HepG2 (cell line): ENCODE measurements at regions not wholly inside any gene's neighbourhood (a gene's known extent, or its start where the extent isn't known, plus 50 kb on each side); places are given as distances from the start of the nearest gene placed in this dataset.
A peak's percentile ranks its signal among the peaks of the same experiment; 100 is the strongest.

Source experiments
- ATAC-seq: fragments of 200-7000 bp; cut with Tn5 transposase; 3 replicates; pipeline ENCODE4 v1.9.1; 2020; ENCODE audit warnings: mild to moderate bottlenecking, moderate library complexity
- BruUV-seq: library from RNA; stranded (reverse); fragments of 400-500 nt; replicated peaks from 2 replicates; lab custom pipeline; 2021; lab: Mats Ljungman, UMichigan
- CTCF ChIA-PET: fragments of 300-600 bp; formaldehyde crosslinking; extraction: SDS; loops from one replicate; lab custom pipeline; 2021; ENCODE audit warnings: low total read pairs, inconsistent platforms, low intra/inter-chr PET ratio; lab: Yijun Ruan, JAX
- POLR2A ChIA-PET: fragments of 350-600 bp; sonication (Branson Sonifier 250); formaldehyde crosslinking; loops from one replicate; lab custom pipeline; 2020; ENCODE audit warnings: antibody characterized with exemption, inconsistent platforms; lab: Yijun Ruan, JAX
- DNase-seq: peaks from one replicate; pipeline ENCODE4 v3.0.0-alpha.2; 2015; ENCODE audit warnings: low spot score
- FAIRE-seq: peaks from 3 replicates; lab custom pipeline; 2011; peaks lifted over from hg19 to GRCh38; lab: Jason Lieb, UNC
- H2AFZ ChIP-seq: one replicate; pipeline ENCODE4 v1.6.1; 2011; ENCODE audit warnings: low read length, inconsistent platforms
- H3K27ac ChIP-seq: fragments of 300-600 bp; 3 replicates; pipeline ENCODE4 v1.8.0; 2011; ENCODE audit warnings: mixed run types, mild to moderate bottlenecking, mixed read lengths, low read length, inconsistent platforms; ENCODE audit not compliant: insufficient read depth; ENCODE audit errors: extremely low read length
- H3K27me3 ChIP-seq, 2 experiments: fragments of 200-600 bp in 1 of 2; 2 replicates in 1 of 2; 3 replicates in 1 of 2; pipeline versions ENCODE4 v1.6.0 to v1.8.0; 2011; ENCODE audit warnings: low read length in 2 of 2, mild to moderate bottlenecking in 2 of 2, moderate library complexity in 2 of 2, inconsistent platforms in 1 of 2; ENCODE audit not compliant: insufficient read depth in 2 of 2, control insufficient read depth in 1 of 2
- H3K36me3 ChIP-seq, 2 experiments: fragments of 200-600 bp in 1 of 2; replicated peaks in 1 of 2; 2 replicates in 1 of 2; 3 replicates in 1 of 2; pipeline versions ENCODE4 v1.5.1 to v1.8.0; 2011; ENCODE audit warnings: low read length in 2 of 2, inconsistent platforms in 1 of 2; ENCODE audit not compliant: insufficient read depth in 2 of 2, control insufficient read depth in 1 of 2
- H3K4me1 ChIP-seq: 2 replicates; pipeline ENCODE4 v1.5.1; 2012; ENCODE audit warnings: low read length, inconsistent platforms; ENCODE audit not compliant: insufficient read depth
- H3K4me2 ChIP-seq: 2 replicates; pipeline ENCODE4 v1.6.0; 2011; ENCODE audit warnings: low read depth, low read length, inconsistent platforms
- H3K4me3 ChIP-seq, 3 experiments: fragments of 200-600 bp in 1 of 3; sonication (generic), shearing (Covaris generic) in 1 of 3; replicated peaks in 1 of 3; 2 replicates each; pipeline ENCODE4 v1.5.1; 2011 to 2016; ENCODE audit warnings: low read length in 3 of 3, inconsistent platforms in 2 of 3, low read depth in 2 of 3, mild to moderate bottlenecking in 2 of 3, control low read depth in 1 of 3, mixed read lengths in 1 of 3; ENCODE audit not compliant: insufficient read depth in 1 of 3
- H3K79me2 ChIP-seq: one replicate; pipeline ENCODE4 v1.6.1; 2011; ENCODE audit warnings: low read length, inconsistent platforms; ENCODE audit not compliant: insufficient read depth
- H3K9ac ChIP-seq: 2 replicates; pipeline ENCODE4 v1.6.0; 2011; ENCODE audit warnings: mild to moderate bottlenecking, low read depth, low read length, inconsistent platforms; ENCODE audit not compliant: insufficient read depth
- H3K9me3 ChIP-seq: 2 replicates; pipeline ENCODE4 v1.5.1; 2012; ENCODE audit warnings: mild to moderate bottlenecking, low read length
- H4K20me1 ChIP-seq: 2 replicates; pipeline ENCODE4 v1.6.0; 2011; ENCODE audit warnings: inconsistent platforms, mild to moderate bottlenecking, low read length, moderate library complexity; ENCODE audit not compliant: insufficient read depth
- AGO2 ChIP-seq: fragments of 200-400 bp; formaldehyde crosslinking; optimal IDR thresholded peaks from 2 replicates; pipeline ENCODE3; 2017; ENCODE audit warnings: mild to moderate bottlenecking, low read depth, low read length, moderate library complexity
- CREB1 ChIP-seq, 2 experiments: fragments of 450-650 bp in 1 of 2; IDR thresholded peaks; 2 replicates each; pipeline ENCODE4 v1.6.1; 2016 to 2017; ENCODE audit warnings: control low read depth in 1 of 2, mild to moderate bottlenecking in 1 of 2, missing compliant biosample characterization in 1 of 2, missing genetic modification characterization in 1 of 2
- HNRNPK ChIP-seq: fragments of 200-400 bp; formaldehyde crosslinking; IDR thresholded peaks from 2 replicates; pipeline ENCODE4 v1.6.1; 2018; ENCODE audit warnings: low read length, low read depth, moderate library complexity, mild to moderate bottlenecking; ENCODE audit not compliant: poor library complexity, severe bottlenecking
- NFIC ChIP-seq: IDR thresholded peaks from 2 replicates; pipeline ENCODE4 v1.6.1; 2012; ENCODE audit warnings: mild to moderate bottlenecking, low read length, inconsistent platforms
- ZBTB40 ChIP-seq, 2 experiments: fragments of 450-650 bp in 1 of 2; sonication (generic) in 1 of 2; formaldehyde crosslinking in 1 of 2; IDR thresholded peaks; 2 replicates each; pipeline versions ENCODE4 v1.6.1 to v1.8.0; 2016 to 2022; ENCODE audit warnings: antibody characterized with exemption in 1 of 2, mild to moderate bottlenecking in 1 of 2, missing genetic modification reagents in 1 of 2
- ZNF136 ChIP-seq: sonication (generic); formaldehyde crosslinking; IDR thresholded peaks from 2 replicates; pipeline ENCODE4 v1.8.1; 2022; ENCODE audit warnings: low read depth, mild to moderate bottlenecking, moderate library complexity, missing genetic modification reagents
- WGBS: methylation state at CpG from one replicate; pipeline ENCODE4 v1.1.6; 2017; ENCODE audit warnings: low lambda C conversion rate; 5-methylcytosine and 5-hydroxymethylcytosine counted together
- in situ Hi-C: cut with HindIII; loops from 2 replicates; pipeline ENCODE4 v1.10.0; 2017; ENCODE audit warnings: low pct_unique_long_range_greater_than_20kb; ENCODE audit not compliant: extremely low pct_ligation_motif_present
- intact Hi-C: fragments of 100-400 bp; cut with micrococcal nuclease; formaldehyde crosslinking; loops from one replicate; pipeline ENCODE4 v1.10.0; 2022; ENCODE audit not compliant: unreplicated experiment
- TF ChIP-seq, protein P1 (sequence below): sonication (generic); formaldehyde crosslinking; conservative IDR thresholded peaks from 2 replicates; pipeline ENCODE4 v1.8.0; 2022; ENCODE audit warnings: mild to moderate bottlenecking, moderate library complexity, missing genetic modification reagents

DNA sequence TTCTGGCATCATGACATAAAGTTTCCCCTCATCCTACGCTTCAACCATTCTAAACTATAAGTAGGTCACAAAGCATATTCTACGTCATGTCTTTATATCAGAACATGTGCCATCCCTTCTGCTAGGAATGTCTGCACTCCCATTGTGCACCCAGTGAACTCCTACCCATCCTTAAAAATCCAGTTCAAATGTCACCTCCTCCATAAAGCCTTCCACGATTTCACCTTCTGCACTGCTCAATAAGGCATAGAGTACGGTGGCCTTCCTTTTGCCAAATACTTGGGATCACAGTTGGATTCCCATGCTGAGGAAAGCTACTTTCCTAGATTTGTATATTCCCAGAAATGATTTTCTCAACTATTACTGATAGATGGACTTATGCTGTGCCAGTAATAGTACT is 186.3 kb upstream of the ZKSCAN2 start:
- ATAC-seq (no peak), FAIRE-seq (no peak), DNase-seq (no peak)
- H3K4me2 ChIP-seq = no peak overlapping the region
- ChIA-PET CTCF (no interaction called here), POLR2A (no interaction called here)
- no peak overlapping the region for H3K9ac ChIP-seq
- TF ChIP-seq NFIC = no peak
- TF ChIP-seq CREB1 (IDR thresholded peaks at IDR 0.05) = peak; percentile 17; the same call in 1 of the 2 replicates
- no peak for TF ChIP-seq CREB1 (CRISPR knock-in tag; IDR thresholded peaks at IDR 0.05)
- TF ChIP-seq, protein P1, sequence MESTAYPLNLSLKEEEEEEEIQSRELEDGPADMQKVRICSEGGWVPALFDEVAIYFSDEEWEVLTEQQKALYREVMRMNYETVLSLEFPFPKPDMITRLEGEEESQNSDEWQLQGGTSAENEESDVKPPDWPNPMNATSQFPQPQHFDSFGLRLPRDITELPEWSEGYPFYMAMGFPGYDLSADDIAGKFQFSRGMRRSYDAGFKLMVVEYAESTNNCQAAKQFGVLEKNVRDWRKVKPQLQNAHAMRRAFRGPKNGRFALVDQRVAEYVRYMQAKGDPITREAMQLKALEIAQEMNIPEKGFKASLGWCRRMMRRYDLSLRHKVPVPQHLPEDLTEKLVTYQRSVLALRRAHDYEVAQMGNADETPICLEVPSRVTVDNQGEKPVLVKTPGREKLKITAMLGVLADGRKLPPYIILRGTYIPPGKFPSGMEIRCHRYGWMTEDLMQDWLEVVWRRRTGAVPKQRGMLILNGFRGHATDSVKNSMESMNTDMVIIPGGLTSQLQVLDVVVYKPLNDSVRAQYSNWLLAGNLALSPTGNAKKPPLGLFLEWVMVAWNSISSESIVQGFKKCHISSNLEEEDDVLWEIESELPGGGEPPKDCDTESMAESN = no peak
- no peak for TF ChIP-seq HNRNPK
- H2AFZ ChIP-seq = no peak overlapping the region
- peaks cover 13% of the 10 kb centered on the region for H3K9me3 ChIP-seq
- H3K4me3 ChIP-seq = no peak overlapping the region
- no peak overlapping the region for H3K27ac ChIP-seq
- no TSS peak for BruUV-seq
- H4K20me1 ChIP-seq = no peaks in the 10 kb centered on the region
- 12% methylated on average over 4 of the region's 4 CpGs for WGBS
- in situ Hi-C loops = no loop called here
- no peaks in the 10 kb centered on the region for H3K36me3 ChIP-seq
- intact Hi-C loops = no loop called here
- no peaks in the 10 kb centered on the region for H3K4me1 ChIP-seq
- H3K79me2 ChIP-seq = no peaks in the 10 kb centered on the region
- no peaks in the 10 kb centered on the region for H3K27me3 ChIP-seq

GRCh38 chr16:25434064-25434463 is 176.4 kb upstream of the ZKSCAN2 start:
- POLR2A ChIA-PET = no interaction called here
- CTCF ChIA-PET = no interaction called here
- no peak for TF ChIP-seq ZNF136
- TF ChIP-seq ZBTB40 (IDR thresholded peaks at IDR 0.05) = no peak
- no peak for TF ChIP-seq ZBTB40 (CRISPR knock-in tag; IDR thresholded peaks at IDR 0.05)
- no peak for TF ChIP-seq AGO2

More at GRCh38 chr16:25434064-25434463, 176.4 kb upstream of the ZKSCAN2 start:
- BruUV-seq = no TSS peak
- Histone ChIP-seq H3K4me1 (no peaks in the 10 kb centered on the region), H3K36me3 (no peaks in the 10 kb centered on the region), H3K27me3 (peaks cover 0 to 28% of the 10 kb centered on the region in 2 experiments; a peak in 1 of 5 replicates), H2AFZ (no peak overlapping the region), H3K4me3 (no peak overlapping the region), H3K9ac (no peak overlapping the region), H3K27ac (no peak overlapping the region), H3K4me2 (no peak overlapping the region), H3K79me2 (no peaks in the 10 kb centered on the region), H4K20me1 (no peaks in the 10 kb centered on the region), H3K9me3 (no peaks in the 10 kb centered on the region)
- 26% methylated on average over 3 of the region's 3 CpGs for WGBS
- DNase-seq (no peak), FAIRE-seq (no peak), ATAC-seq (no peak)
- intact Hi-C loops (no loop called here), in situ Hi-C loops (no loop called here)
